Kidney (tissue), 13 donors: ENCODE measurements at regions not wholly inside any gene's neighbourhood (a gene's known extent, or its start where the extent isn't known, plus 50 kb on each side); places are given as distances from the start of the nearest gene placed in this dataset.
"Not testable (repeated sequence)": the region's sequence is repeated elsewhere in the genome, so short reads cannot be mapped to it uniquely, and the experiment has no call there.

Experiments used
- DNase-seq, 5 donors: peaks; one replicate each; pipeline ENCODE4 v3.0.0-alpha.2; 2013 to 2020
- FAIRE-seq: peaks from 2 replicates; lab custom pipeline; 2012; peaks lifted over from hg19 to GRCh38; lab: Jason Lieb, UNC
- H3K27ac ChIP-seq, 2 donors: one replicate each; pipeline ENCODE4 v1.7.0; 2013; ENCODE audit warnings: low read depth in 2 of 2, low read length in 2 of 2, inconsistent platforms in 1 of 2
- H3K27me3 ChIP-seq: one replicate; pipeline ENCODE4 v1.7.1; 2013; ENCODE audit warnings: low read length, inconsistent platforms; ENCODE audit not compliant: control insufficient read depth, insufficient read depth
- H3K36me3 ChIP-seq, 3 donors: one replicate each; pipeline versions ENCODE4 v1.7.0 to v1.7.1; 2013; ENCODE audit warnings: low read length in 3 of 3, control low read depth in 1 of 3, inconsistent platforms in 1 of 3; ENCODE audit not compliant: insufficient read depth in 3 of 3, control insufficient read depth in 2 of 3
- H3K4me1 ChIP-seq, 3 donors: one replicate each; pipeline versions ENCODE4 v1.7.0 to v1.7.1; 2013; ENCODE audit warnings: low read length in 3 of 3, inconsistent platforms in 1 of 3, low read depth in 1 of 3; ENCODE audit not compliant: control insufficient read depth in 2 of 3, insufficient read depth in 2 of 3
- H3K4me3 ChIP-seq, 3 donors: one replicate each; pipeline versions ENCODE4 v1.7.0 to v1.8.1; 2013; ENCODE audit warnings: low read length in 3 of 3, control low read depth in 1 of 3, inconsistent platforms in 1 of 3
- H3K9ac ChIP-seq, 3 donors: one replicate each; pipeline versions ENCODE4 v1.7.0 to v1.7.1; 2013; ENCODE audit warnings: low read length in 3 of 3, control low read depth in 1 of 3, inconsistent platforms in 1 of 3
- H3K9me3 ChIP-seq, 3 donors: one replicate each; pipeline versions ENCODE4 v1.7.0 to v1.7.1; 2013; ENCODE audit warnings: low read length in 3 of 3, control low read depth in 1 of 3, inconsistent platforms in 1 of 3; ENCODE audit not compliant: control insufficient read depth in 2 of 3, insufficient read depth in 1 of 3
- CTCF ChIP-seq: IDR thresholded peaks from 3 replicates; pipeline ENCODE4 v1.5.1; 2012; ENCODE audit warnings: mild to moderate bottlenecking, moderate library complexity, borderline replicate concordance; ENCODE audit not compliant: insufficient read depth; ENCODE audit errors: extremely low read depth
- intact Hi-C: fragments of 100-400 bp; cut with DNase I; formaldehyde crosslinking; loops from one replicate; pipeline ENCODE4 v1.11.1; 2022
- donor health status: control.
- donor health status: control.
- donor health status: control.
- donor health status: control.
- donor health status: control.
- donor health status: DM: yes; HTN: yes; CAD: no.
- donor health status: Normal renal cell carcinoma (clear cell type).

- H3K27ac ChIP-seq = no peak overlapping the region
- no peaks in the 10 kb centered on the region for H3K4me1 ChIP-seq
- no peaks in the 10 kb centered on the region for H3K27me3 ChIP-seq
- H3K4me3 ChIP-seq = no peak overlapping the region
- FAIRE-seq = peak; percentile 98
- no peaks in the 10 kb centered on the region for H3K36me3 ChIP-seq
- H3K9ac ChIP-seq = no peak overlapping the region
- peak in 2 of 5 donors; percentile 79 to 83 for DNase-seq
- intact Hi-C loops = no loop called here
- TF ChIP-seq CTCF = peak; percentile 48
- H3K9me3 ChIP-seq = no peaks in the 10 kb centered on the region
Observed at GRCh38 chr13:46492946-46493345, 60.0 kb upstream of the LRCH1 start.

- Histone ChIP-seq H3K4me3 (no peak overlapping the region), H3K4me1 (no peaks in the 10 kb centered on the region), H3K9me3 (no peaks in the 10 kb centered on the region), H3K27ac (no peak overlapping the region), H3K36me3 (no peaks in the 10 kb centered on the region), H3K9ac (no peak overlapping the region), H3K27me3 (no peaks in the 10 kb centered on the region)
- intact Hi-C loops = no loop called here
- no peak for TF ChIP-seq CTCF
- DNase-seq (no peak), FAIRE-seq (no peak)
Observed at GRCh38 chr13:46491641-46492040, 61.3 kb upstream of the LRCH1 start.

GRCh38 chr13:46490713-46491112 lies 62.3 kb upstream of the LRCH1 start:
- H3K4me1 ChIP-seq, H3K9ac ChIP-seq, H3K27ac ChIP-seq, DNase-seq, H3K9me3 ChIP-seq, H3K36me3 ChIP-seq, FAIRE-seq, H3K27me3 ChIP-seq, H3K4me3 ChIP-seq, intact Hi-C loops: not testable (repeated sequence)

GRCh38 chr13:46490129-46490528 lies 62.8 kb upstream of the LRCH1 start:
- no peaks in the 10 kb centered on the region for H3K9me3 ChIP-seq
- intact Hi-C loops = no loop called here
- H3K4me1 ChIP-seq = no peaks in the 10 kb centered on the region
- no peak overlapping the region for H3K27ac ChIP-seq
- no peak overlapping the region for H3K9ac ChIP-seq
- no peaks in the 10 kb centered on the region for H3K27me3 ChIP-seq
- FAIRE-seq = no peak
- no peak overlapping the region for H3K4me3 ChIP-seq
- DNase-seq = no peak
- TF ChIP-seq CTCF = no peak
- no peaks in the 10 kb centered on the region for H3K36me3 ChIP-seq
